ENCODE measurements at regions not wholly inside any gene's neighbourhood (a gene's known extent, or its start where the extent isn't known, plus 50 kb on each side); places are given as distances from the start of the nearest gene placed in this dataset.
"Not testable (repeated sequence)": the region's sequence is repeated elsewhere in the genome, so short reads cannot be mapped to it uniquely, and the experiment has no call there.

DNA sequence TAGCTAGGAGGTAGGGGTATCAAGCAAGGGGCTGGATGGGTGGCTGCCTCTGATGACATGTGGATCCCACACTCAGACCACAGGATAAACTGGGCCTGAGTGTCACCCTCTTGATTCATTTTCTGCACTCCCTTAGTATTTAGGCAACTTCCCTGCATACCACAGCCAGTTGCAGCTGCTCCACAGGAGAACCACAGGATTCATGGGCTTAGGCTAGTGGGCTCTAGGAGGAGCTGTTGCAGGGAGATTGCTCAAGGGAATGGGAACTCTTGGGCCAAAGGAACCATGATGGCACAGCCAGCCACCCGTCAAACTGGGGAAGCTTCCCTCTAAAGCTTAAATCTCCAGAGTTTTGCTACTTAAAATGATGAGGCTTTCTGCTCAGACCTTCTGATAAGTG, 269.7 kb upstream of the ASIC2 start:
- Histone ChIP-seq H3K27me3 (no peaks in the 10 kb centered on the region), H3K9me3 (peaks cover 0 to 10% of the 10 kb centered on the region in 2 donors), H3K27ac (no peak overlapping the region), H3K4me1 (no peaks in the 10 kb centered on the region), H3K36me3 (no peaks in the 10 kb centered on the region), H3K4me3 (no peak overlapping the region)
- ATAC-seq (no peak), DNase-seq (no peak)
- intact Hi-C loops (cut with DNase I), result no loop called here
- TF ChIP-seq, protein P1, sequence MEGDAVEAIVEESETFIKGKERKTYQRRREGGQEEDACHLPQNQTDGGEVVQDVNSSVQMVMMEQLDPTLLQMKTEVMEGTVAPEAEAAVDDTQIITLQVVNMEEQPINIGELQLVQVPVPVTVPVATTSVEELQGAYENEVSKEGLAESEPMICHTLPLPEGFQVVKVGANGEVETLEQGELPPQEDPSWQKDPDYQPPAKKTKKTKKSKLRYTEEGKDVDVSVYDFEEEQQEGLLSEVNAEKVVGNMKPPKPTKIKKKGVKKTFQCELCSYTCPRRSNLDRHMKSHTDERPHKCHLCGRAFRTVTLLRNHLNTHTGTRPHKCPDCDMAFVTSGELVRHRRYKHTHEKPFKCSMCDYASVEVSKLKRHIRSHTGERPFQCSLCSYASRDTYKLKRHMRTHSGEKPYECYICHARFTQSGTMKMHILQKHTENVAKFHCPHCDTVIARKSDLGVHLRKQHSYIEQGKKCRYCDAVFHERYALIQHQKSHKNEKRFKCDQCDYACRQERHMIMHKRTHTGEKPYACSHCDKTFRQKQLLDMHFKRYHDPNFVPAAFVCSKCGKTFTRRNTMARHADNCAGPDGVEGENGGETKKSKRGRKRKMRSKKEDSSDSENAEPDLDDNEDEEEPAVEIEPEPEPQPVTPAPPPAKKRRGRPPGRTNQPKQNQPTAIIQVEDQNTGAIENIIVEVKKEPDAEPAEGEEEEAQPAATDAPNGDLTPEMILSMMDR (IDR thresholded peaks at IDR 0.05), result no peak

DNA sequence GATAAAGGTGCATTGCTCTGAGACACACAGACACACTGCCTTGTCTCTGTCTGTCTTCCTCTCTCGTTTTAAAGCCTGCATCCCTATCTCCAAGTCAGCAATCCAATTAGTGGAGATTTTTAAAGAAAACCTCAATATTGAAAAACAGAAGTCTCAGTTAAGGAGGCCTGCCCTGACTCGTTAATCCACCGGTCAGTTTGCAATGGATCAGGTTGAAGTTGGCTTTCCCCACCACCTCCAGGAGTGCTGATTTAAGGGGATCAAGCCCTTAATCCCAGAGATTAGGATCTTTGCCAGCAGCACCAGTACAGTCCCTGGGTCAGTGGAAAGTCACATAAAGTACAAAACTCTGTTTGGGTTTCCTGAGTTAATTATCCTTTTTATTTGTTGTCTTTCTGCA, 271.1 kb upstream of the ASIC2 start:
- no peak overlapping the region for H3K4me3 ChIP-seq
- no peak overlapping the region for H3K27ac ChIP-seq
- intact Hi-C loops (cut with DNase I), result no loop called here
- DNase-seq (no peak), ATAC-seq (no peak)
- no peaks in the 10 kb centered on the region for H3K9me3 ChIP-seq
- no peaks in the 10 kb centered on the region for H3K36me3 ChIP-seq
- no peaks in the 10 kb centered on the region for H3K4me1 ChIP-seq
- no peaks in the 10 kb centered on the region for H3K27me3 ChIP-seq
- TF ChIP-seq, protein P1 (IDR thresholded peaks at IDR 0.05), result no peak

DNA sequence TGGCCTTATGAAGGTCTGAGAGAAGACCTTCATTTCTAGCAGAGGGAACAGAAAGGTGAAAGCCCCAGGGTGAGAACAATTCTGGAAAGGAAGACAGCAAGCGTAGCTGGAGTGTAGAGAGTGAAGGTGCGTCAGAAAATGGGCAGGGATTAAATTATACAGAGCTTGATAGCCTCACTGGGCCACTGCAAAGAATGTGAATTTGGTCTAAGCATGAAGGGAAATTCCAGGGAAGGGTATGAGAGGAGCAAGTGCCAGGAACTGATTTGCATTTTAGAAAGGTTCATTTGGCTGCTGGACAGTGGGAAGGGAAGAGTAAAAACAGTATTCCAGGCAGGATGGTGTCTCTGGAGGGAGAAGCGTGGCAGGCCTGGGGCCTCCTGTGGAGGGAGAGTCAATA, 274.1 kb upstream of the ASIC2 start:
- no peak for ATAC-seq
- H3K9me3 ChIP-seq, result no peaks in the 10 kb centered on the region
- no peaks in the 10 kb centered on the region for H3K36me3 ChIP-seq
- intact Hi-C loops (cut with DNase I), result no loop called here
- H3K4me1 ChIP-seq, result no peaks in the 10 kb centered on the region
- TF ChIP-seq, protein P1 (IDR thresholded peaks at IDR 0.05), result no peak
- no peak for DNase-seq
- H3K4me3 ChIP-seq, result no peak overlapping the region
- no peak overlapping the region for H3K27ac ChIP-seq
- H3K27me3 ChIP-seq, result no peaks in the 10 kb centered on the region

DNA sequence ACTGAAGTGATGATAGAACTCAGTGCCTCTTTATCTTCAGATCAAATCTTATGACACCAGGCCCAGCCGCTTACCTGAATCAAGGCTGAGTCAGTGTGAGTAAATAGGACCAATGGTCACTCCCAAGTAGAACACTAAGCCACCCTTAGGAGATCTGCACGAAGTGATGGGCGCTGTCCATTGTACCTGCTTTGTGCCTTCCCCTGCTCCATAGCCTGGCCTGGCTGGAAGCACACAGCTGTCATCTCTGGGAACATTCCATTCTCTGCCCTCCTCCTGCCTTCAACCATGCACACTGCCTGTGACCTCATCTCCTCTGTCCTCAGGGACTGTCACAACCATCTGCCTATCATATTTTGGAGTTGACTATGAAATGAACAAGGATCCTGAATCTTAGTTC, 279.5 kb upstream of the ASIC2 start:
- no peaks in the 10 kb centered on the region for H3K36me3 ChIP-seq
- TF ChIP-seq, protein P1 (IDR thresholded peaks at IDR 0.05), result no peak
- H3K27me3 ChIP-seq, result peaks cover 0 to 4% of the 10 kb centered on the region in 2 donors
- no peaks in the 10 kb centered on the region for H3K4me1 ChIP-seq
- H3K27ac ChIP-seq, result no peak overlapping the region
- intact Hi-C loops (cut with DNase I), result no loop called here
- ATAC-seq (no peak), DNase-seq (no peak)
- no peak overlapping the region for H3K4me3 ChIP-seq
- H3K9me3 ChIP-seq, result no peaks in the 10 kb centered on the region

DNA sequence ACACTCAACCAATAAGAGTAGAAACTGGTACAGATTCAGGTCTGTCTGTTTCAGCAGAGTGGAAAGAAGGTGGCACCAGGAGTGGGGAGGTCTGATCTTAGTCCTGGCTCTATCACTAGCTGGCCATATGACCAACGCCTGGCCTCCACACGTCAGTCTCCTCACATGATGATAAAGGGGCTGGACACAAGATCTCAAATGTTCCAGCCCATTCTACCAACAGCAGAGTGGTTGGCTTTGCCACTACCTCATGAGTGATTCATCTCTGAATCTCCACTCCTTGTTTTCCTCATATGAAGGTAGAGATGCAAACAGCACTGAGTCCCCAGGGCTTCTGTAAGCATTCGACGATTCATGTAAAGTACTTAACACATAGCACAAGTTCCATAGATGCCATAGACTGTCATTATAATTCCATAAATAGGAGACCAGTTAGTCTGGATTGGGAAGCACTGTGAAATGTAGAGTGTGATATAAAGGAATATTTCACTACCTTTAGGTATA, 281.9 kb upstream of the ASIC2 start:
- DNase-seq (no peak), ATAC-seq (no peak)
- Histone ChIP-seq H3K4me1 (no peaks in the 10 kb centered on the region), H3K9me3 (no peaks in the 10 kb centered on the region), H3K4me3 (no peak overlapping the region), H3K27me3 (peaks cover 0 to 6% of the 10 kb centered on the region in 2 donors), H3K36me3 (no peaks in the 10 kb centered on the region), H3K27ac (no peak overlapping the region)
- TF ChIP-seq, protein P1 (IDR thresholded peaks at IDR 0.05), result no peak
- intact Hi-C loops (cut with DNase I), result no loop called here

DNA sequence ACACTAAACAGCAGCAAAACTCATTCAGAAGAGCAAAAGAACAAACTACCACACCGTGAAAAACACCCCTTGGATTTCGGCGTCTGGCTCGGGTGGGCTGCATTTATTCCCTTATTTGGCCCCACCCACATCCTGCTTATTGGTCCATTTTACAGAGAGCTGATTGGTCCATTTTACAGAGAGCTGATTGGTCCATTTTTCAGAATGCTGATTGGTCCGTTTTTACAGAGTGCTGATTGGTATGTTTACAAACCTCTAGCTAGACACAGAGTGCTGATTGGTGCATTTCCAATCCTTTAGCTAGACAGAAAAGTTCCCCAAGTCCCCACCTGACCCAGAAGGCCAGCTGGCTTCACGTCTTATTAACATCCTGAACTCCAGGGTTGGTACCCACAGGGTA, 286.6 kb upstream of the ASIC2 start:
- H3K27me3 ChIP-seq; DNase-seq; ATAC-seq; intact Hi-C loops (cut with DNase I); H3K4me1 ChIP-seq; H3K27ac ChIP-seq; H3K36me3 ChIP-seq; H3K9me3 ChIP-seq; H3K4me3 ChIP-seq: not testable (repeated sequence)

Data from left lung (tissue), 4 donors.